ENCODE measurements at regions not wholly inside any gene's neighbourhood (a gene's known extent, or its start where the extent isn't known, plus 50 kb on each side); places are given as distances from the start of the nearest gene placed in this dataset.

GRCh38 chr4:96395747-96396146 is 555.9 kb downstream of the PDHA2 start:
- no peak for TF ChIP-seq CTCF (IDR thresholded peaks at IDR 0.05)
- no peak for TF ChIP-seq ZFX (IDR thresholded peaks at IDR 0.05; ENCODE audit: borderline replicate concordance)

Data from 22Rv1 (cell line).